HCT116 (cell line): ENCODE measurements at regions not wholly inside any gene's neighbourhood (a gene's known extent, or its start where the extent isn't known, plus 50 kb on each side); places are given as distances from the start of the nearest gene placed in this dataset.
A peak's percentile ranks its signal among the peaks of the same experiment; 100 is the strongest.

Experiments used
- ATF3 ChIP-seq: IDR thresholded peaks from 2 replicates; pipeline ENCODE4 v1.6.1; 2012
- CEBPB ChIP-seq: IDR thresholded peaks from 2 replicates; pipeline ENCODE4 v1.6.1; 2012; ENCODE audit warnings: low read depth
- CTCF ChIP-seq, 3 experiments: fragments of 200-600 bp in 1 of 3; sonication (generic) in 1 of 3; IDR thresholded peaks in 2 of 3; conservative IDR thresholded peaks in 1 of 3; 2 replicates each; pipeline ENCODE4 v1.5.1; 2012 to 2017; ENCODE audit warnings: low read depth in 2 of 3, low read length in 2 of 3, antibody characterized with exemption in 1 of 3, borderline replicate concordance in 1 of 3, control low read depth in 1 of 3, mild to moderate bottlenecking in 1 of 3, mixed read lengths in 1 of 3, mixed run types in 1 of 3, moderate library complexity in 1 of 3; ENCODE audit not compliant: insufficient read depth in 1 of 3
- ELF1 ChIP-seq: IDR thresholded peaks from 2 replicates; pipeline ENCODE4 v1.6.1; 2012; ENCODE audit warnings: low read depth, borderline replicate concordance
- EZH2 ChIP-seq: fragments of 200-600 bp; sonication (generic); IDR thresholded peaks from 2 replicates; pipeline ENCODE4 v1.6.1; 2017; ENCODE audit warnings: antibody characterized with exemption, mixed run types
- EZH2phosphoT487 ChIP-seq: fragments of 200-600 bp; IDR thresholded peaks from 2 replicates; pipeline ENCODE4 v1.6.1; 2018; ENCODE audit warnings: antibody characterized with exemption, borderline replicate concordance
- POLR2A ChIP-seq: IDR thresholded peaks from 2 replicates; pipeline ENCODE4 v1.7.0; 2011; ENCODE audit warnings: borderline replicate concordance; ENCODE audit not compliant: insufficient read depth, insufficient read length; ENCODE audit errors: extremely low read depth
- POLR2AphosphoS5 ChIP-seq: IDR thresholded peaks from 2 replicates; pipeline ENCODE4 v1.6.1; 2011; ENCODE audit warnings: mild to moderate bottlenecking, low read depth, low read length, moderate library complexity
- SP1 ChIP-seq: IDR thresholded peaks from 2 replicates; pipeline ENCODE4 v1.6.1; 2012; ENCODE audit warnings: low read depth
- SRF ChIP-seq: IDR thresholded peaks from 2 replicates; pipeline ENCODE4 v1.6.1; 2012; ENCODE audit warnings: low read depth
- ZBTB33 ChIP-seq: IDR thresholded peaks from 2 replicates; pipeline ENCODE4 v1.6.1; 2011; ENCODE audit warnings: mild to moderate bottlenecking, low read length, moderate library complexity; ENCODE audit not compliant: insufficient replicate concordance; ENCODE audit errors: extremely low read depth

GRCh38 chr5:120228262-120229031, 235.7 kb upstream of the PRR16 start:
- TF ChIP-seq POLR2A (no peak), CEBPB (no peak), CTCF (IDR thresholded peaks at IDR 0.05 in 2 of 3, conservative IDR thresholded peaks at IDR 0.05 in 1 of 3; ENCODE audit: borderline replicate concordance in 1 of 3, insufficient read depth in 1 of 3, low read depth in 2 of 3, low read length in 2 of 3) (peak in 1 of 3 experiments; percentile 27; a peak in 2 of 6 replicates), EZH2 (no peak), SP1 (no peak), EZH2phosphoT487 (no peak), POLR2AphosphoS5 (no peak), ELF1 (no peak), ATF3 (no peak), ZBTB33 (no peak), SRF (no peak)
